IMR-90 (cell line): ENCODE measurements at regions not wholly inside any gene's neighbourhood (a gene's known extent, or its start where the extent isn't known, plus 50 kb on each side); places are given as distances from the start of the nearest gene placed in this dataset.

Experiments used
- ATAC-seq: fragments of 200-7000 bp; cut with Tn5 transposase; 2 replicates; pipeline ENCODE4 v1.9.1; 2020; ENCODE audit warnings: low read depth, mild to moderate bottlenecking, moderate library complexity
- BruUV-seq: library from RNA; stranded (reverse); fragments of 400-500 nt; replicated peaks from 2 replicates; lab custom pipeline; 2021; lab: Mats Ljungman, UMichigan
- CTCF ChIA-PET: fragments of 300-600 bp; formaldehyde crosslinking; extraction: SDS; loops from one replicate; lab custom pipeline; 2021; ENCODE audit warnings: antibody characterized with exemption; lab: Yijun Ruan, JAX
- POLR2A ChIA-PET: fragments of 300-600 bp; sonication (Branson Sonifier 250); formaldehyde crosslinking; loops from one replicate; lab custom pipeline; 2022; ENCODE audit warnings: antibody characterized with exemption; ENCODE audit not compliant: unreplicated experiment; lab: Charles Lee
- DNase-seq: peaks from one replicate; pipeline ENCODE4 v3.0.0; 2013
- H2AFZ ChIP-seq: replicated peaks from 2 replicates; pipeline ENCODE3; 2013; ENCODE audit warnings: low read length, mild to moderate bottlenecking; ENCODE audit not compliant: poor library complexity
- H2AK5ac ChIP-seq: 2 replicates; pipeline ENCODE4 v1.6.1; 2013; ENCODE audit warnings: low read depth, low read length, inconsistent platforms
- H2AK9ac ChIP-seq: replicated peaks from 2 replicates; pipeline ENCODE3; 2013; ENCODE audit warnings: mild to moderate bottlenecking, low read depth, low read length, moderate library complexity; ENCODE audit not compliant: poor library complexity
- H2BK120ac ChIP-seq: 2 replicates; pipeline ENCODE4 v1.6.1; 2013; ENCODE audit warnings: low read depth, low read length, inconsistent platforms
- H2BK15ac ChIP-seq: 3 replicates; pipeline ENCODE4 v1.6.1; 2013; ENCODE audit warnings: low read depth, low read length, inconsistent platforms
- H2BK20ac ChIP-seq: 2 replicates; pipeline ENCODE4 v1.6.1; 2013; ENCODE audit warnings: low read depth, mild to moderate bottlenecking, inconsistent platforms, low read length, moderate library complexity
- H2BK5ac ChIP-seq: 2 replicates; pipeline ENCODE4 v1.6.1; 2013; ENCODE audit warnings: mild to moderate bottlenecking, low read depth, low read length, inconsistent platforms; ENCODE audit not compliant: poor library complexity, severe bottlenecking
- H3K14ac ChIP-seq: replicated peaks from 2 replicates; pipeline ENCODE4 v1.6.1; 2013; ENCODE audit warnings: low read depth, low read length, inconsistent platforms
- H3K18ac ChIP-seq: 2 replicates; pipeline ENCODE4 v1.6.1; 2013; ENCODE audit warnings: low read depth, low read length, control low read depth
- H3K23ac ChIP-seq: 2 replicates; pipeline ENCODE4 v1.6.1; 2013; ENCODE audit warnings: low read depth, low read length, inconsistent platforms
- H3K27ac ChIP-seq: 2 replicates; pipeline ENCODE4 v1.5.1; 2013; ENCODE audit warnings: mild to moderate bottlenecking, control low read depth, low read length; ENCODE audit not compliant: insufficient read depth
- H3K27me3 ChIP-seq: 2 replicates; pipeline ENCODE4 v1.6.1; 2013; ENCODE audit warnings: low read length; ENCODE audit not compliant: control insufficient read depth, insufficient read depth
- H3K36me3 ChIP-seq: 2 replicates; pipeline ENCODE4 v1.6.1; 2013; ENCODE audit warnings: low read length, mixed read lengths; ENCODE audit not compliant: control insufficient read depth, insufficient read depth
- H3K4ac ChIP-seq: 2 replicates; pipeline ENCODE4 v1.6.1; 2013; ENCODE audit warnings: low read depth, low read length, inconsistent platforms
- H3K4me1 ChIP-seq: 2 replicates; pipeline ENCODE4 v1.6.1; 2013; ENCODE audit warnings: low read length, mixed read lengths; ENCODE audit not compliant: control insufficient read depth, insufficient read depth
- H3K4me2 ChIP-seq: 2 replicates; pipeline ENCODE4 v1.6.1; 2013; ENCODE audit warnings: low read depth, mild to moderate bottlenecking, control low read depth, low read length, moderate library complexity
- H3K4me3 ChIP-seq: 2 replicates; pipeline ENCODE4 v1.5.1; 2013; ENCODE audit warnings: low read depth, mild to moderate bottlenecking, control low read depth, low read length, moderate library complexity; ENCODE audit not compliant: insufficient read depth
- H3K56ac ChIP-seq: 2 replicates; pipeline ENCODE4 v1.6.1; 2013; ENCODE audit warnings: low read length, inconsistent platforms; ENCODE audit not compliant: insufficient read depth; ENCODE audit errors: extremely low read depth
- H3K79me1 ChIP-seq, 2 experiments: 2 replicates each; pipeline ENCODE4 v1.6.1; 2013; ENCODE audit warnings: low read length in 2 of 2, inconsistent platforms in 1 of 2, low read depth in 1 of 2
- H3K9ac ChIP-seq: 2 replicates; pipeline ENCODE4 v1.6.1; 2013; ENCODE audit warnings: low read depth, low read length, control low read depth
- H3K9me1 ChIP-seq: 2 replicates; pipeline ENCODE4 v1.6.1; 2013; ENCODE audit warnings: low read length, inconsistent platforms; ENCODE audit not compliant: insufficient read depth
- H3K9me3 ChIP-seq: 2 replicates; pipeline ENCODE4 v1.6.1; 2013; ENCODE audit warnings: low read length; ENCODE audit not compliant: control insufficient read depth, insufficient read depth
- H4K20me1 ChIP-seq: 2 replicates; pipeline ENCODE4 v1.6.1; 2013; ENCODE audit warnings: low read length, inconsistent platforms; ENCODE audit not compliant: insufficient read depth
- H4K5ac ChIP-seq: 2 replicates; pipeline ENCODE4 v1.6.1; 2013; ENCODE audit warnings: mild to moderate bottlenecking, low read depth, low read length, control low read depth
- H4K8ac ChIP-seq, 2 experiments: 2 replicates each; pipeline ENCODE4 v1.6.1; 2013; ENCODE audit warnings: low read depth in 2 of 2, low read length in 2 of 2, control low read depth in 1 of 2, inconsistent platforms in 1 of 2
- H4K91ac ChIP-seq: 2 replicates; pipeline ENCODE4 v1.6.1; 2013; ENCODE audit warnings: low read depth, low read length, inconsistent platforms; ENCODE audit not compliant: insufficient read depth
- BHLHE40 ChIP-seq: fragments of 150-350 bp; IDR thresholded peaks from 2 replicates; pipeline ENCODE4 v1.6.1; 2016; ENCODE audit warnings: mild to moderate bottlenecking, low read depth, low read length
- CEBPB ChIP-seq: IDR thresholded peaks from 2 replicates; pipeline ENCODE4 v1.6.1; 2012; ENCODE audit warnings: low read depth, low read length, improper control_type of control experiment
- CHD1 ChIP-seq: IDR thresholded peaks from 2 replicates; pipeline ENCODE4 v1.6.1; 2012; ENCODE audit warnings: low read depth, low read length, improper control_type of control experiment
- ELK1 ChIP-seq: fragments of 150-350 bp; IDR thresholded peaks from 2 replicates; pipeline ENCODE4 v1.6.1; 2016; ENCODE audit warnings: low read depth, mild to moderate bottlenecking, low read length, moderate library complexity, borderline replicate concordance
- FOS ChIP-seq: fragments of 150-350 bp; IDR thresholded peaks from 2 replicates; pipeline ENCODE4 v1.6.1; 2016; ENCODE audit warnings: low read depth, low read length
- MAFK ChIP-seq: IDR thresholded peaks from 2 replicates; pipeline ENCODE4 v1.6.1; 2012; ENCODE audit warnings: low read depth, low read length, improper control_type of control experiment
- MAZ ChIP-seq: IDR thresholded peaks from 2 replicates; pipeline ENCODE4 v1.6.1; 2012; ENCODE audit warnings: low read depth, mild to moderate bottlenecking, low read length, improper control_type of control experiment, moderate library complexity, borderline replicate concordance
- MXI1 ChIP-seq: IDR thresholded peaks from 2 replicates; pipeline ENCODE4 v1.6.1; 2012; ENCODE audit warnings: low read depth, mild to moderate bottlenecking, low read length, moderate library complexity, borderline replicate concordance
- NFE2L2 ChIP-seq: fragments of 150-350 bp; IDR thresholded peaks from 2 replicates; pipeline ENCODE4 v1.6.1; 2016; ENCODE audit warnings: low read depth, mild to moderate bottlenecking, low read length
- POLR2A ChIP-seq: IDR thresholded peaks from 2 replicates; pipeline ENCODE4 v1.6.1; 2012; ENCODE audit warnings: mild to moderate bottlenecking, low read depth, low read length
- RAD21 ChIP-seq: IDR thresholded peaks from 2 replicates; pipeline ENCODE4 v1.6.1; 2012; ENCODE audit warnings: low read length, improper control_type of control experiment
- RCOR1 ChIP-seq: IDR thresholded peaks from 2 replicates; pipeline ENCODE4 v1.6.1; 2012; ENCODE audit warnings: mild to moderate bottlenecking, low read length, improper control_type of control experiment; ENCODE audit not compliant: insufficient replicate concordance
- RFX5 ChIP-seq: IDR thresholded peaks from 2 replicates; pipeline ENCODE4 v1.8.0; 2012; ENCODE audit warnings: low read depth, mild to moderate bottlenecking, low read length, moderate library complexity
- SMC3 ChIP-seq: fragments of 150-350 bp; IDR thresholded peaks from 2 replicates; pipeline ENCODE4 v1.6.1; 2016; ENCODE audit warnings: low read depth, mild to moderate bottlenecking, antibody characterized with exemption, low read length, moderate library complexity
- USF2 ChIP-seq: fragments of 150-350 bp; IDR thresholded peaks from 2 replicates; pipeline ENCODE4 v1.6.1; 2017; ENCODE audit warnings: mild to moderate bottlenecking, antibody characterized with exemption, low read length, low read depth
- WGBS, 2 experiments: methylation state at CpG; one replicate each; pipeline versions ENCODE4 v1.1.5 to v1.1.7; 2013; ENCODE audit warnings: missing lambda C conversion rate in 2 of 2; ENCODE audit not compliant: insufficient read length in 1 of 2; ENCODE audit errors: extremely low coverage in 2 of 2; 5-methylcytosine and 5-hydroxymethylcytosine counted together
- dilution Hi-C: fragments of 300-500 bp; cut with HindIII; formaldehyde crosslinking; loops from one replicate; pipeline ENCODE4 v1.14.3; 2018; ENCODE audit warnings: low sequenced_read_pairs; ENCODE audit not compliant: unreplicated experiment
- in situ Hi-C: fragments of 300-500 bp; cut with MboI; formaldehyde crosslinking; loops from 3 replicates; pipeline ENCODE4 v1.14.3; 2019; ENCODE audit warnings: low sequenced_read_pairs, inconsistent platforms, mixed read lengths
- intact Hi-C: fragments of 100-400 bp; cut with micrococcal nuclease; formaldehyde crosslinking; loops from 2 replicates; pipeline ENCODE4 v1.10.0; 2022

DNA sequence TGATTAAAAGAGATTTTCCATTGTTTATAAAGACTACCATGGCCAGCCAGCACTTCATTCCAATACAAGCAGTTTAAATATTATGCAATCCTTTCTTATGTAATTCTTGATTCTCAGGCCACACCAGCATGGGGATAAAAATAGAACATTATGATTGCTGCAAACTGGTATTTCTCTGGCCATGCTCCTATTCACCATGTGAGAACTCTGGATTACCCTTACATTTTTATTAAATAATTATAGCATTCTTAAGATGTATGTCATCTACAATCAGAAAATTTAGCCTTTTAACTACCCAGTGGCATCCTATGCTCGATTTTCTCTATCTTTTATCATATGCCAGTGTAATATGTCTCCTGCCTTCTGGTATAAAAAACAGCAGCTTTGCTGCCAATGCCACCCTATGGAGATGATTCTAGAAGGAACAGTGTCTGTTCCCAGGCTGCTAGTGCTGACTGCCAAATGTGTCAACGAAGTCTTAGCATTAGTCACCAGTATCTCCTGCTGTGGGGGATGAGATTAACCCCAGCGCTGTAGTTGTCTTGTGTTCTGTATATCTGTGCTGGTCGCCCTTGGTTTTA is 501.4 kb downstream of the BCKDHB start:
- Histone ChIP-seq H4K20me1 (no peaks in the 10 kb centered on the region), H3K79me1 (no peaks in the 10 kb centered on the region), H3K4me1 (peaks cover 3% of the 10 kb centered on the region; the same call in 1 of the 2 replicates), H4K8ac (peak overlapping the region in 1 of 2 experiments; percentile 17; a peak in 2 of 4 replicates), H3K27ac (0 out of 2 replicates have a peak overlapping the region, but pooled peaks have one; percentile 4), H3K27me3 (no peaks in the 10 kb centered on the region), H3K14ac (no peak overlapping the region), H2BK5ac (peak overlapping the region; percentile 44), H3K4ac (peak overlapping the region; percentile 39), H3K18ac (no peak overlapping the region), H2AFZ (no peak overlapping the region), H3K9ac (no peak overlapping the region), H3K23ac (no peak overlapping the region), H3K9me1 (peaks cover 3% of the 10 kb centered on the region), H3K9me3 (no peaks in the 10 kb centered on the region; the same call in 1 of the 2 replicates), H3K56ac (0 out of 2 replicates have a peak overlapping the region, but pooled peaks have one; percentile 6), H3K4me2 (peak overlapping the region; percentile 52; the same call in 1 of the 2 replicates), H2BK20ac (peak overlapping the region; percentile 86), H3K4me3 (no peak overlapping the region), H4K5ac (no peak overlapping the region), H2AK9ac (no peak overlapping the region), H2AK5ac (no peak overlapping the region), H2BK15ac (no peak overlapping the region; the same call in 2 of the 3 replicates), H3K36me3 (no peaks in the 10 kb centered on the region), H4K91ac (peak overlapping the region; percentile 19; the same call in 1 of the 2 replicates), H2BK120ac (peak overlapping the region; percentile 53)
- POLR2A ChIA-PET, result no interaction called here
- CTCF ChIA-PET, result no interaction called here
- ATAC-seq (peak; percentile 65), DNase-seq (peak; percentile 92)
- BruUV-seq, result no TSS peak
- WGBS, 2 experiments, result 17% methylated on average over 1 of the region's 4 CpGs; no CpG with 5 or more reads in 1 of the 2 experiments
- intact Hi-C loops (loop anchor here (5.0 to 10.0 kb wide), 5 partner anchors 181 to 1387 kb away; no protein-coding TSS in a partner anchor), dilution Hi-C loops (no loop called here), in situ Hi-C loops (loop anchor here (10.0 kb wide), 1 partner anchor 1147 kb away; the partner anchor contains the start of gene TENT5A)
- TF ChIP-seq RCOR1 (no peak), USF2 (no peak), RAD21 (peak; percentile 23), MAFK (no peak), CEBPB (peak; percentile 98), NFE2L2 (no peak), ELK1 (no peak), FOS (peak; percentile 58), POLR2A (no peak), MAZ (no peak), MXI1 (0 out of 2 replicates have a peak, but pooled peaks have one; percentile 48), BHLHE40 (0 out of 2 replicates have a peak, but pooled peaks have one; percentile 26), RFX5 (no peak), CHD1 (no peak), SMC3 (peak; percentile 19; the same call in 1 of the 2 replicates)
